ENCODE measurements at regions not wholly inside any gene's neighbourhood (a gene's known extent, or its start where the extent isn't known, plus 50 kb on each side); places are given as distances from the start of the nearest gene placed in this dataset.
"Not testable (repeated sequence)": the region's sequence is repeated elsewhere in the genome, so short reads cannot be mapped to it uniquely, and the experiment has no call there.

- no peaks in the 10 kb centered on the region for H3K36me3 ChIP-seq (replicated peaks in 1 of 2; ENCODE audit: control insufficient read depth in 1 of 2, insufficient read depth in 2 of 2, low read length in 2 of 2)
- no peak overlapping the region for H2AFZ ChIP-seq (ENCODE audit: insufficient read depth, low read depth, low read length, poor library complexity, severe bottlenecking)
- peaks cover 0 to 4% (median 2%) of the 10 kb centered on the region in 7 donors for H3K9me3 Mint-ChIP-seq
- H3K4me2 ChIP-seq (replicated peaks; ENCODE audit: extremely low read depth, low read length, poor library complexity, severe bottlenecking), result no peak overlapping the region
- WGBS (ENCODE audit: insufficient coverage), result 80% methylated on average over 7 of the region's 9 CpGs
- H4K20me1 ChIP-seq (ENCODE audit: insufficient read depth, low read length), result no peaks in the 10 kb centered on the region
- no peaks in the 10 kb centered on the region for H3K9me3 ChIP-seq (replicated peaks in 1 of 2; ENCODE audit: control insufficient read depth in 1 of 2, insufficient read depth in 1 of 2, low read length in 2 of 2)
- H3K4me3 Mint-ChIP-seq, result no peak overlapping the region
- H3K27ac Mint-ChIP-seq, result no peak overlapping the region
- no peaks in the 10 kb centered on the region for H3K4me1 Mint-ChIP-seq
- peaks cover 0 to 3% (median 0%) of the 10 kb centered on the region in 3 donors for H3K27me3 Mint-ChIP-seq (ENCODE audit: low read depth in 3 of 3)
- no peak overlapping the region for H3K27ac ChIP-seq (ENCODE audit: low read depth in 1 of 2, low read length in 2 of 2)
- no peaks in the 10 kb centered on the region for H3K36me3 Mint-ChIP-seq
- no peaks in the 10 kb centered on the region for H3K79me2 ChIP-seq (ENCODE audit: insufficient read depth, low read length)
- no peaks in the 10 kb centered on the region for H3K27me3 ChIP-seq (ENCODE audit: control insufficient read depth in 2 of 2, insufficient read depth in 2 of 2, low read length in 2 of 2)
- no peak overlapping the region for H3K4me3 ChIP-seq (replicated peaks in 1 of 3; ENCODE audit: low read depth in 2 of 3, low read length in 3 of 3)
- no peaks in the 10 kb centered on the region for H3K4me1 ChIP-seq (ENCODE audit: control insufficient read depth in 1 of 2, insufficient read depth in 2 of 2, low read length in 2 of 2)
- no peak overlapping the region for H3K9ac ChIP-seq (ENCODE audit: insufficient read depth, low read length, poor library complexity, severe bottlenecking)
- DNase-seq, result no peak
- TF ChIP-seq CTCF (IDR thresholded peaks at IDR 0.05), result no peak
- intact Hi-C loops (cut with micrococcal nuclease), result no loop called here
Measured at GRCh38 chr7:49023345-49024328, 99.3 kb downstream of the CDC14C start.

GRCh38 chr7:49030221-49030620, 105.9 kb downstream of the CDC14C start:
- WGBS (ENCODE audit: insufficient coverage), result 100% methylated on average over 1 of the region's 2 CpGs
- Histone ChIP-seq H4K20me1 (ENCODE audit: insufficient read depth, low read length) (no peaks in the 10 kb centered on the region), H3K36me3 (replicated peaks in 1 of 2; ENCODE audit: control insufficient read depth in 1 of 2, insufficient read depth in 2 of 2, low read length in 2 of 2) (no peaks in the 10 kb centered on the region), H3K27ac (ENCODE audit: low read depth in 1 of 2, low read length in 2 of 2) (no peak overlapping the region), H3K79me2 (ENCODE audit: insufficient read depth, low read length) (no peaks in the 10 kb centered on the region), H3K9me3 (replicated peaks in 1 of 2; ENCODE audit: control insufficient read depth in 1 of 2, insufficient read depth in 1 of 2, low read length in 2 of 2) (no peaks in the 10 kb centered on the region), H3K9ac (ENCODE audit: insufficient read depth, low read length, poor library complexity, severe bottlenecking) (no peak overlapping the region), H3K4me1 (ENCODE audit: control insufficient read depth in 1 of 2, insufficient read depth in 2 of 2, low read length in 2 of 2) (no peaks in the 10 kb centered on the region), H3K27me3 (ENCODE audit: control insufficient read depth in 2 of 2, insufficient read depth in 2 of 2, low read length in 2 of 2) (no peaks in the 10 kb centered on the region), H3K4me2 (replicated peaks; ENCODE audit: extremely low read depth, low read length, poor library complexity, severe bottlenecking) (no peak overlapping the region), H2AFZ (ENCODE audit: insufficient read depth, low read depth, low read length, poor library complexity, severe bottlenecking) (no peak overlapping the region), H3K4me3 (replicated peaks in 1 of 3; ENCODE audit: low read depth in 2 of 3, low read length in 3 of 3) (no peak overlapping the region)
- no peaks in the 10 kb centered on the region for H3K4me1 Mint-ChIP-seq
- no peak overlapping the region for H3K4me3 Mint-ChIP-seq
- TF ChIP-seq CTCF (IDR thresholded peaks at IDR 0.05), result no peak
- no peaks in the 10 kb centered on the region for H3K27me3 Mint-ChIP-seq (ENCODE audit: low read depth in 3 of 3)
- DNase-seq, result no peak
- no peak overlapping the region for H3K27ac Mint-ChIP-seq
- no peaks in the 10 kb centered on the region for H3K36me3 Mint-ChIP-seq
- H3K9me3 Mint-ChIP-seq, result peaks cover 0 to 4% (median 0%) of the 10 kb centered on the region in 7 donors
- intact Hi-C loops (cut with micrococcal nuclease), result no loop called here

- H2AFZ ChIP-seq (ENCODE audit: insufficient read depth, low read depth, low read length, poor library complexity, severe bottlenecking); H3K9ac ChIP-seq (ENCODE audit: insufficient read depth, low read length, poor library complexity, severe bottlenecking); H3K4me1 Mint-ChIP-seq; H3K79me2 ChIP-seq (ENCODE audit: insufficient read depth, low read length); H3K27ac Mint-ChIP-seq; H3K9me3 Mint-ChIP-seq; H3K4me1 ChIP-seq (ENCODE audit: control insufficient read depth in 1 of 2, insufficient read depth in 2 of 2, low read length in 2 of 2); H3K27me3 ChIP-seq (ENCODE audit: control insufficient read depth in 2 of 2, insufficient read depth in 2 of 2, low read length in 2 of 2); H3K27me3 Mint-ChIP-seq (ENCODE audit: low read depth in 3 of 3); H3K4me3 Mint-ChIP-seq; H3K36me3 ChIP-seq (replicated peaks in 1 of 2; ENCODE audit: control insufficient read depth in 1 of 2, insufficient read depth in 2 of 2, low read length in 2 of 2); H3K4me3 ChIP-seq (replicated peaks in 1 of 3; ENCODE audit: low read depth in 2 of 3, low read length in 3 of 3); DNase-seq; H3K27ac ChIP-seq (ENCODE audit: low read depth in 1 of 2, low read length in 2 of 2); intact Hi-C loops (cut with micrococcal nuclease); H3K36me3 Mint-ChIP-seq; H3K9me3 ChIP-seq (replicated peaks in 1 of 2; ENCODE audit: control insufficient read depth in 1 of 2, insufficient read depth in 1 of 2, low read length in 2 of 2); H3K4me2 ChIP-seq (replicated peaks; ENCODE audit: extremely low read depth, low read length, poor library complexity, severe bottlenecking); H4K20me1 ChIP-seq (ENCODE audit: insufficient read depth, low read length): not testable (repeated sequence)
- WGBS (ENCODE audit: insufficient coverage), result no CpG with 5 or more reads among the region's 2 CpGs
Measured at GRCh38 chr7:49033140-49033539, 108.8 kb downstream of the CDC14C start.
